Endothelial cell of hepatic sinusoid (primary cell): ENCODE measurements at regions not wholly inside any gene's neighbourhood (a gene's known extent, or its start where the extent isn't known, plus 50 kb on each side); places are given as distances from the start of the nearest gene placed in this dataset.

Experiments
- in situ Hi-C: cut with HindIII; loops from 2 replicates; pipeline ENCODE4 v1.10.0; 2017; ENCODE audit warnings: low sequenced_read_pairs

DNA sequence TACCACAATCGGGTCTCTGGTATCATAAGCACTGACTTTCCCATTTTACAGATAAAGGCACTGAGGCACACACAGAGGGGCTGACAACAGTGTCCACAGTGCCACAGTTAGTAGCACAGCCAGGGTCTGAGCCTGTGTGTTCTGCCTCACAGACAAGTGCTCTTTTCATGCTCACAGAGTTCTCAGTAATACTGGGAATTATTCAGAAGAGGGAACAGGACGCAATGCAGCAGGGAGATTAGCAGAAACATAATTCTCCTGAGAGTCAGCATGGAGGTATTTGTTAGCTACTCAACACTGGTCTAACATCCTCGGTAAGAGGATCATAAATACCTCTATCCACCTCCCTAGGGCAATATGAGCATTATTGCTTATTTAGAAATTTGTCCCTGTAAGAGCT is 219.3 kb upstream of the EEA1 start:
- in situ Hi-C loops = no loop called here

DNA sequence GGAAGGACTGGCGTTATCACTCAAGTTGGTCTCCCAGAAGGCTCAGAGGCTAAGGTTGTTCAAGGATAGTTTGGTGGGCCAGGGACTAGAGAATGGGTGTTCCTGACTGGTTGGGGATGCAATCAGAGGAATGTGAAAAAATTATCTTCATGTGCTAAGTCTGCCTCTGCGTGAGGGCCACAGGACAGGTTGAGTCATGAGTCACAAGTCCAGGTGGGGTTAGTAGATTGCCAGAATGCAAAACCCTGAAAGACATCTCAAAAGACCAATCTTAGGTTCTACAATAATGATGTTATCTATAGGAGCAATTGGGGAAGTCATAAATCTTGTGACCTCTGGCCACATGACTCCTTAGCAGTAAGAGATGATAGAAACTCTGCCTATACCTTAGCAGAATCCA is 220.1 kb upstream of the EEA1 start:
- in situ Hi-C loops = no loop called here

DNA sequence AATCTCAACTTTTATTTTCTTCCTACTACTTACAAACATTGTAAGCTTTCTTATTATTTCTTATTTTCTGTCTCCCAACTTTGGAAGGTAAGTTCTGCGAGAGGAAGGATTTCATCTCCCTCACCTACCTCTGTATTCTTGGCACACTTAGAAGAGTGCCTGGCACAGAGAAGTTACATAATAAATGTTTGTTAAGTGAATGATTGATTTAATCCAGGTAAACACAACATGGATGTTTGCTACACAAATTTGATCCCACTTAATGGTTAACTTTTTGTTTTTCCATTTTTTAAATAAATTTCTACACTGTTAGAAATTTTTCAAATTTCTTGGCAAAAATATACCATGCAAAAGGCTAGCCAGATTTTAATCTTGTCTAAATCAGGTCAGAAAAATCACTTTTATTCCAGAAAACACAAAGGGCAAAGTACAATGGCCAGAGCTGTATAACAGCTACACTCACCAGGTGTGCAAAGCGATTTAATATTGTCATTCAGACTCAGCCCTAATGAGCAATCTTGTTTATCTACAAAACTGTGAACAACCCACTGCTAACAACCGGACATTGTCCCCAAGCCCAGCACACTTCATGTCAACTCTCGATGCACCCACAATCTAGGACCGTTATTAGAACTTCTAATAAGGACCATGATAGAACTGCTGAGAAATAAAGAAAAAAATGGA is 222.1 kb upstream of the EEA1 start:
- in situ Hi-C loops = loop anchor here (5.0 kb wide), 2 partner anchors 36 to 54 kb away; no protein-coding TSS in a partner anchor

DNA sequence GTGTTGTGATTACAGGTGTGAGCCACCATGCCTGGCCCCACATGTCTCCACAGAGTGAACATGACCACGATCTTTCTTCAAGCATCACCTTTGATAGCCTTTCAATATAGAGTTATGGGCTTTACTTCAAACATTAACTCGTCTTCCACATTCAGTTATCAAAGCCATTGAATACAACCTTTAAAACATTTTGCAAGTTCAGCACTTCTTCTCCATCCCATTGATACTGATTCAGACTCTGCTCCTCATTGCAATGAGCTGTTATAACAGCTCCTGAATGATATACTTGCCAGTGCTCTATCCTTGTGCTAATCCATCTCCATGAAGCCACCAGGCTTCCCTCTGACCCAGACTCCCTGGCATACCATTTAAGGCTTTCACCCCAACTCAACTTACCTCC is 223.5 kb upstream of the EEA1 start:
- in situ Hi-C loops = loop anchor here (5.0 kb wide), 2 partner anchors 35 to 55 kb away; no protein-coding TSS in a partner anchor

DNA sequence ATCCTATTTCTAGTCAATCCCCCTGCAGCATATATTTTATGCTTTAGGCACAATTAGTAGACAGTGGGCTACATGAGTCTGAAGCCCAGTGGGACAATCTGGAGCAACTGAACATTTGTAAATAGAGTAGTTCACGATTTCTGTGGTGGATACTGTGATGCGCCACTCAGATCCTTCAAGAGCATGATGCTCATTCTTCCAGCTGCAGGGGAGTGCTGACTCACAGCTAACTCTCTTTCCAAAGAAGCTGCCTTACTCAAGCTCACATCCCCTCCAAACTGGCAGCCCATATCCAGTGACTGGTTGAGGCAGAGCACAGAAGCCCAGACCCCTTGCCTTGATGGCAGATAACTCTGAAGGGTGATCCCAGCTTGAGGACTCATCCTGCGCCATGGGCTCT is 224.2 kb upstream of the EEA1 start:
- in situ Hi-C loops = loop anchor here (5.0 kb wide), 2 partner anchors 34 to 56 kb away; no protein-coding TSS in a partner anchor

DNA sequence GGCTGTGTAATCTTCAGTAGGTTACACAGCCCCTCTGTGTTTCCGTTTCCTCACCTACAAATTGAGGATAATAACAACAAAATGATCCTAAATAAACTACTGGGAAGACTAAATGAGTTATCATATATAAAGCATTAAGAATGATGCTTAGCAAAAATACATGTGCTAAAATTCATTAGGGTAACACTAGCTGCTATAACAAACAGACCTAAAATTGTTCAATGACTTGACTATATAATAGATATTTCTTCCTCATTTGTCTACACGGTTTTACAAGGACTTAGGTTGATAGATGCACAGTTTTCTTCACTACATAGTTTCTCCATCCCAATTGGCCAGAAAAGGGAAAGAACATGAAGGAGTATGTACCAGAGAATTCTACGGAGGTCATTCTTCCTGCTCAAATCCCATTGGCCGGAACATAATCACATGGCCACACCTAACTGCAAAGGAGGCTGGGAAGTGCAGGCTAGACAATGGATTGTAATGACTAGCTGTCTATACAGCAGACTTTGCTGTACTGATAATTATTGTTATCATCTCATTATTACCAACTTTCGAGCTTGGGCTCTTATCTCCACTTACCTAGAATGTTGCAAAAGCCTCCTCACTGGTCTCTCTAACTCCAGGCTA is 223.5 kb upstream of the NUDT4 start:
- in situ Hi-C loops = loop anchor here (5.0 kb wide), 2 partner anchors 33 to 57 kb away; no protein-coding TSS in a partner anchor

DNA sequence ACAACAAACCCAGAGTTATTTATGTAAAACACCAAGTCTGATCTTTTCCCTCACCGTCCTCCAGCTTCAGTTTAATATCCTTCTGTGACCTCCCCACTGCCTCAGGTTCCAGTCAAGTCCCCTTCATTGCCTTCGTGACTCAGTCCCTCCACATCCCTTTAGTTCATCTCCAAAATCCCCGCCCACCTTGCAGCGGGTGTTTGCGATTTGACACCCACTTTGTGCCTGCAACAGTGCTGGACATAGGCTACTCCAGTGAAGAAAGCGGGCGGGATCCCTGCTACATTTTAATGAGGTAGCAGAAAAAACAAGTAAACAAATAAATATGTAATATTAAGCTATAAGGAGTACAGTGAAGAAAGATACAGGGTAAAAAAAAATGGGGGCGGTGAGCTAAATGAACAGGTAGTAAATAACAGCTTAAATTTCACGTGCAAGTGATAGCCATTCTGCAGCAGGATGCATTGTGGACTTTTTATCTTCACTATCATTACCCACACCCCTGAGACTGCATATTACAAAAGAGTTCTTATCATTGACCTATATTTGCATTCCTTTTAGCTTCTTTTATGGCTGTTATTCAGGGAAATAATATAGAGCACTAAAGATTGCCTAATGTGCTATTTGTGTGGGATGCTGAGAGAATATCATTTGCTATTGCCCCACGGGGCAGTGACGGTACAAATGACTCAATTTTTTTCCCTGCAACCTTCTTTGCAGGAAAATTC is 222.8 kb upstream of the NUDT4 start:
- in situ Hi-C loops = loop anchor here (5.0 kb wide), 2 partner anchors 32 to 58 kb away; no protein-coding TSS in a partner anchor

DNA sequence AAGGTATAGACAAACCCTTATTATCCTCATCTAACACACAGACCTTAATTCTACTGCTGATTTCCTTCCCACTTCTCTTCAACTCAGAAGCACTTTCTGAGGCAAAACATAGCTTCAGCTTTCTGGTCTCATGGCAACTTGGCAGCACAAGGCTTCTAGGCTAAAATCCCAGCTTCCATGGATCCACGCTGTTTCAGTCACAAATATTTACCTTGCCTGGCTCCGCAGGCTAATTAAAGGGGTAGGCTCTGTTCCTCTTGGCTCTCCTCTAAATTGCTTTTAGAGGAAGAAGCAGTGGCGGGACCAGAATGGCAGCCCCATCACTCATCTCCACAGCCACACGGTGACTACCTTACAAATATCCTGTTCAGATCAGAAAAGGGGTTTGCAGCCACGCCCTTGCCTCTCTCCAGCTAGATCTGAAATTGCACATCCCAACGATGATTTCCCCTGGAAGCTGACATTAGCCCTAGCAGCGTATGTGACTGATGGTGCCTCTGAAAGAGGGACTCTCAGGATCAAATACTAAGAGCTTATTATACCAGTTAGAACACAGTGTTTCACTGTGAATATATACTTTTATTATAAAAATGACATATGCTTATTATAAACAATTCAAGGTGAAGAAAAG is 221.5 kb upstream of the NUDT4 start:
- in situ Hi-C loops = no loop called here

DNA sequence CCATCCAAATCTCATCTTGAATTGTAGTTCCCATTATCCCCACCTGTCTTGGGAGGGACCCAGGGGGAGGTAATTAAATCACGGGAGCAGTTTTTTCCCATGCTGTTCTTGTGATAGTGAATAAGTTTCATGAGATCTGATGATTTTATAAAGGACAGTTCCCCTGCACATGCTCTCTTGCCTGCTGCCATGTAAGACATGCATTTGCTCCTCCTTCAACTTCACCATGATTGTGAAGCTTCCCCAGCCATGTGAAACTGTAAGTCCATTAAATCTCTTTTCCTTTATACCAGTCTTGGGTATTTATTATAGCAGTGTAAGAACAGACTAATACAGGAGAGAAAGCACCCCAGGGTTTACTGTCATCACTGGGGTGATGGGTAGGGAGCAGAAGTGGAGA is 220.4 kb upstream of the NUDT4 start:
- in situ Hi-C loops = no loop called here

DNA sequence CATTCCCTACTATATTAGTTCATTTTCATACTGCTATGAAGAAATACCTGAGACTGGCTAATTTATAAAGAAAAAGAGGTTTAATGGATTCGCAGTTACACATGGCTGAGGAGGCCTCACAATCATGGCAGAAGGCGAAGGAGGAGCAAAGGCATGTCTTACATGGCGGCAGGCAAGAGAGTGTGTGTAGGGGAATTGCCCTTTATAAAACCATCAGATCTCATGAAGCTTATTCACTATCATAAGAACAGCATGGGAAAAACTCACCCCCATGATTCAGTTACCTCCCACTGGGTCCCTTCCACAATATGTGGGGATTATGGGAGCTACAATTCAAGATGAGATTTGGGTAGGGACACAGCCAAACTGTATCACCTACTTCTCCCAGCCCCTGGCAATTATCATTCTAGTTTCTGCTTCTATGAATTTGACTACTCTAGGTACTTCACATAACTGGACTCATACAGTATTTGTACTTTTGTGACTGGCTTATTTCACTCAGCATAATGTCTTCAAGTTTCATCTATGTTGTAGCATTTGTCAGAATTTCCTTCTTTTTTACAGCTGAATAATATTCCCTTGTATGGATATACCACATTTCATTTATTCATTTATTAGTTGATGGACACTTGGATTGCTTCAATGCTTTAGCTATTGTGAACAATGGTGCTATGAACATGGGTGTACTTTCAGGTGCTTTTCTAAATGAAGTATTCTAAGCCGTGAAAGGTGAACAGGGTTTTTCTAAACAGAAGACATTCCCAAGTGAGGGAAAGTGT is 219.5 kb upstream of the NUDT4 start:
- in situ Hi-C loops = no loop called here

DNA sequence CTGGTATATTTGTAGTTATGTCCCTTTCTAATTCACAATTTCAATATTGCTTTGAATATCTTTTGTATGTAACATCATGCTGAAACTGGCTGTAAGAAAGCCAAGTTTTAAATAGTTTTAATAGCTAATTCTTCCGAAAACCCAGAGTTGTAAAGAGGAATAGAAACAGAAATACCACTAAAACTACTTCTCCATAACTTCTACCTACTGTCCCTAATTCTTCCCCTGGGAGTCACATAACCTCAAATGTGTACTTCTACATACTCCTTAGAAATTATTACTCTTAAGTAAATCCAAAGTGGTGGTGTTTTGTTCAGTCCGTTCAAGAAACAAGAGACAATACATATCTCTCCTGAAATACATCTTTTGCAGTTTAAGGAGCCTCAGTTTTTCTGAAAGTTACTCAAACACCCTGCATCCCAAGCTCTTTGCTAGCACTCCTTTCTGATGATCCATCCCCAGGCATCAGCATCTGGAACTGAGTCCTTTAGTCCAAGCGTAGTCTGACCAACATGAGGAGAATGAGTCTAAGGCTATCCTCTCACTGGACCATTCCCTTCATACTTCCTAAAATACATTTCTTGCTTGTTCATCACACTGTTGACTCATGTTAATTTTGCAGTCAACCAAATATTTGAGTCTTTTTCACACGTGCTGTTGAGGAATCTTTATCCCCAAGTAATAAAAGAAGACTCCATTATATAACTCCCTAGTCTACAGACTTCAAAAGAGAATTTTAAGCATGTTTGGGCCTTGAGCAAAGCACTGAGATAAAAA is 214.3 kb upstream of the NUDT4 start:
- in situ Hi-C loops = no loop called here

DNA sequence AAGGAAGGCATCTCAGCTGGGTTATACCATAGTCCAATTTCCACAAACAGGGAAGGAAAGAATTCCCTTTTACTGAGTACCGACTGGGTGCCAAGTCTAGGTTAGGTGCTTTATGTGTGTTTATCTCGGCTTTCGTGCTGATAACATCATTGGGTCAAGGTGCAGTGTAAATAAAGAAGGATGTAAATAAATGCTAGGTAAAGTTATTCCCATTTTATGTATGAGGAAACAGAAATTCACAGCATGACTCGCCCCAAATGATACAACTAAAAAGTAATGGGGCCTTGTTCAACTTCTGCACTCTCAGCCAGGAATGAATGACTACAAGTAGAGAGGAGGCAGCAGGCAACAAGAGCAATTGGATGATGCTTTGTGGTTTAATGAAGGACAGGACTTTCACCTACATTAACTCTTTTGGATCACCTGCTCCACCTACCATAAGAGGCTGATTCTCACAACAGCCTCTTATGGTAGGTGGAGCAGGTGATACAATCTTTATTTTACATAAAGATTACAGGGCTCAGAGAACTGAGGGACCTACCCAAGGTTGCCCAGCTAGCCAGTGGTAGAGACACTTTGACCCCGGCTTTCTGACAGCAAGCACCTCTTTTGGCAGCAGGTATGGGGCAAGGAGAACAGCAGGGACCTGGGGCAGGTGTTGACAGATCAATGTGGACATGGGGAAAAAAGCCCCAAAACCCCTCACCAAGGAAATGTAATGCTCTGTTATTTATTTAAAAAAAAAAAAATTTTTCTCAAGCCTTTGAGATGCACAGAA is 213.4 kb upstream of the NUDT4 start:
- in situ Hi-C loops = no loop called here

DNA sequence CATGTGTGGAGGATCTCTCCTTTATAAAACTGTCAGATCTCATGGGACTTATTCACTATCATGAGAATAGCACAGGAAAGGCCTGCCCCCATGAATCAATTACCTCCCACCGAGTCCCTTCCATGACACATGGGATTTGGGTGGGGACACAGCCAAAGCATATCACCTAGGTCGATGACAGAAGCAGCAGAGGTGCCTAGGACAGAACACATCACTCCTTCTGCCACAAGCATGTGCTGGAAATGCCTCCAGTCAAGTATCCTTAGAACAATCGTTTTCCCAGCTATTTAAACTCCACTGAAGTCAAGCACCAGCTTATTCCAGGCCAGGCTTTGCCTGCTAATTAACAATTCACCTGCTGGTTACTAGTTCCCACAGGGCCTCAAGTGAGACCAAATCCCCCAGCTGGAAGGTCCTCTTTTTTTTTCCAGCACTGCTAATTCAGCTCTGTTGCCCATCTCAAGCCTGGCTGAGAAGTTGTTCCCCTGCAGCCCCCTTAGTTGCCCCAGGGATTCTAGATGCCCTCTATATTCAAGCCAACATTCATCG is 212.3 kb upstream of the NUDT4 start:
- in situ Hi-C loops = no loop called here

DNA sequence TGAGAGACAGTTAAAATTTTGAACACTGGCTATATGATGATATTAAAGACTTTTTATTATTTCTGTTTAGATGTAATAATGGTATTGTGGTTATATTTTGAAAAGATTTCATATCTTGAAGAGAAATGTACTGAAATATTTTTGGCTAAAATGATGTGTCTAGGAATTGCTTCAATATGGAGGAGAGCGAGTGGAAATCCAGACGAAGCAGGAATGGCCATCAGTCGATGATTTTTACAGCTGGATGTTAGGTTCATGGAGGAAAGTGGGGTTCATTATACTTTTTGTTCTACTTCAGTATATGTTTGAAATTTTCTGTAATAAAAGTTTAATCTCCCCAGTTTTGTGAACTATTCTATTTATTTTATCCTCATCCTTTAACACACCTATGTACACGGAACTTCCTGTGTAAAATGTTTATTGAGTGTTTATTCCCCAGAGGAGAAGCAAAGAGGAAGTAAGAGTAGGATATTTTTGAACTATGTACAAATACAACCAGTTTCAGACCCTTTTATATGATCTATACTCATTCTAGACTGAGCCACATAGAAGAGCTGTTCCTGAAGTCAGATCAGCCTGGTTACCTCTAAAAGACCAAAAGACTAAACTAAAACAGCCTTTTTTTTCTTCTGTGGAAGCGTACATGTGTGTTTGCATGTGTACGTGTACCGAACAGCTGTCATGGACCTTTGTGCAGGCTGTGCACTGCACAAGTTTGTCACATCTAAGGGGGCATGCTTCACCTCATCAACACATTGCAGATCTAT is 211.0 kb upstream of the NUDT4 start:
- in situ Hi-C loops = no loop called here

DNA sequence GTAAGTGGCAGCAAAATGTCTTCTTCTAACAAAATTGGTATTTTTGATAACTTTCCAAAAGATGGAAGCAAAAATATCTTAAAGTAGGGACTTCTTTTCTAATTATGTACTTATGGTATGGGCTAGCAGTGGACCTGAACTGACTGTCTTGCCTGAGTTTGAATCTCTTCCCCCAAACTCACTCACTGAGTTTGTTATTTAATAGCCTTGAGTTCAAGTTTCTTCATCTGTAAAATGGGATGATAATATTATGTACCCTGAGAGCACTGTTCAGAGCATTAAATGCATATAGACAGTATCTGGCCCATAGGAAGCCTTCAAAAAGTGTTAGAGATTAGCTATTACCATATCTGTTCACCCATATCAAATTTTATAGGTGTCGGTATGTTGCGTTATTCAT is 210.4 kb upstream of the NUDT4 start:
- in situ Hi-C loops = no loop called here

DNA sequence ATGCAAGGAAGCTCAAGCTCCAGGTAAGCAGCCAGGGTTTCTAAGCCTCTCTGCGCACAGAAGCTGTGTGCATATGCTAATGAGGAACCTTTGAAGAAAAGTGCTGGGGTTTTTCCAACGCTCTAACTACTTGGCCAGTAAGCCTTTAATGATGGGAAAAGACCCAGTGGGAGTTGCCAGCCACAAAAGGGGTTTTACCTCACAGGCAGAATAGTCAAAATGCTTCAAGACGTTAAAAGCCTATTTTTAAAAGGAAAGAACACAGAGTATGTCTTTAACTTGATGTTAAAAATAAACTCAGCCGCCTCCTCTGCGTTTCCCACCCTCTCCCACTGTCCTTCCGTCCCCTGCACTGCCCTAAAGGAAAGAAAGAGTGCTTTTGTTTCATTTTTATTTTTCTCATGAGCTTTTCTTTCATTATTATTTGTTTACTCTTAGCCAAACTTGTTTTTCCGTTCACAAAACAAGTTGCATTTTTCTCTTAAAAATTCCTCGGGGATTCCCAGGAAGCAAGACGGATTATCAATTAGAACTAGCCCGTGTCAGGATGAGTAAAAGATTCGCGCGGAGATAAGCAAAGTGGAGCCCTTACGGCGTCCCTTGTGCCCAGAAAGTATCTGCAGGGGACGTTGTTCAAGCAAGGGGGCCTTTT is 209.8 kb upstream of the NUDT4 start:
- in situ Hi-C loops = no loop called here

DNA sequence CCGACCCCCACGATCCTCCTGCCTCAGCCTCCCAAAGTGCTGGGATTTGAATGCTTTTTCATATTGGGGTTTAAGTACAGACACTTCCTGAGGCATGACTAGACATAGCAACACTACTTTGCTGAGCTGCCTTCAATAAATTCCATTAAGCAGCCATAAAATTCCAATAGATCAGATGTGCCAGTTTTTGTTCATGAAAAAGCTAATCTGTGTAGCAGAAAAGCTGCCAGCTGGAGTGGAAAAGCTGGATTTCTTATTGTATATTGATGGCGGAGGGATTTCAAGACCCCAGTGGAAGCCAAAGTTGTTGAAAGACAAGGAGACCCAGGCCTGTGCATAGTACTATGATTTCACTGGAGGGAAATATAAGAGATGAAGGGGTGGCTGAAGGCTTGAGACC is 209.0 kb upstream of the NUDT4 start:
- in situ Hi-C loops = no loop called here

DNA sequence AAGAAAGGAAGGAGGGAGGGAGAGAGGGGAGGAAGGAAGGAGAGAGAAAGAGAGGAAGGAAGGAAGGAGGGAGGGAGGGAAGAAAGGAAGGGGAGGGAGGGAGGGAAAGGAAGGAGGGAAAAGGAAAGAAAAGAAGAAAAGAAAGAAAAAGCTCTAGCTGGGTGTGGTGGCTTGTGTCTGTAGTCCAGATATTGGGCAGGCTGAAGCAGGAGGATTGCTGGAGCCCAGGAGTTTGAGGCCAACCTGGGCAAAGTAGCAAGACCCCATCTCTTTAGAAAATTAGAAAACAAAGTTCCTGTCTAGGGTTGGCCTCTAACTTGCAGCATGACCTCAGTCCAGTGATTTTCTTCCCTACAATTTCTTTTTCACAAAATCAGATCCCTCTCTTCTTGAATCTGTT is 208.2 kb upstream of the NUDT4 start:
- in situ Hi-C loops = no loop called here
